Heart left ventricle (tissue), 13 donors: ENCODE measurements at regions not wholly inside any gene's neighbourhood (a gene's known extent, or its start where the extent isn't known, plus 50 kb on each side); places are given as distances from the start of the nearest gene placed in this dataset.

Source experiments
- CTCF ChIP-seq, 12 donors: fragments of 200-600 bp; sonication (generic) in 4 of 12; IDR thresholded peaks; one replicate each; pipeline versions ENCODE4 v1.5.0 to v1.8.0; 2018 to 2022; ENCODE audit warnings: antibody characterized with exemption in 12 of 12, mild to moderate bottlenecking in 5 of 12
- POLR2A ChIP-seq, 2 donors: fragments of 450-650 bp; IDR thresholded peaks; one replicate each; pipeline ENCODE4 v1.6.1; 2017; ENCODE audit warnings: antibody characterized with exemption in 2 of 2, mild to moderate bottlenecking in 2 of 2, moderate library complexity in 2 of 2
- donor health status: ischemic (EF 13 %, LVEDD 7.1; RV severe dilation, severe dysfunction).
- donor health status: DM: no; HTN: yes; CAD: no.
- donor health status: DM: no; HTN: no; CAD: no.
- donor health status: ischemic (EF 25% LVEDD 6.9; RV normal size, moderate dysfunction).
- donor health status: ischemic (EF 25% LVEDD 5.7; RV mildly dilated, moderate dysfunction).
- donor health status: ischemic (EF 35%, LVEDD 5.7; RV mildly dilated, moderate dysfunction).
- donor health status: nonischemic (EF 11% LVEDD 7.7; RV severe dilation, severe dysfunction).
- donor health status: DM: yes; HTN: yes; CAD: no.
- donor health status: PGD.
- donor health status: ischemic (EF 29% LVEDD 5.4; RV normal size, mild dysfunction).
- donor health status: nonischemic (EF 23%, LVEDD 6.1; RV moderate dilation, normal function).

- TF ChIP-seq CTCF (IDR thresholded peaks at IDR 0.05) (no peak), POLR2A (IDR thresholded peaks at IDR 0.05) (no peak)
Measured at GRCh38 chr10:111199587-111199986, 122.8 kb downstream of the ADRA2A start.
